ENCODE measurements at regions not wholly inside any gene's neighbourhood (a gene's known extent, or its start where the extent isn't known, plus 50 kb on each side); places are given as distances from the start of the nearest gene placed in this dataset.
A peak's percentile ranks its signal among the peaks of the same experiment; 100 is the strongest.
"Not testable (repeated sequence)": the region's sequence is repeated elsewhere in the genome, so short reads cannot be mapped to it uniquely, and the experiment has no call there.

DNA sequence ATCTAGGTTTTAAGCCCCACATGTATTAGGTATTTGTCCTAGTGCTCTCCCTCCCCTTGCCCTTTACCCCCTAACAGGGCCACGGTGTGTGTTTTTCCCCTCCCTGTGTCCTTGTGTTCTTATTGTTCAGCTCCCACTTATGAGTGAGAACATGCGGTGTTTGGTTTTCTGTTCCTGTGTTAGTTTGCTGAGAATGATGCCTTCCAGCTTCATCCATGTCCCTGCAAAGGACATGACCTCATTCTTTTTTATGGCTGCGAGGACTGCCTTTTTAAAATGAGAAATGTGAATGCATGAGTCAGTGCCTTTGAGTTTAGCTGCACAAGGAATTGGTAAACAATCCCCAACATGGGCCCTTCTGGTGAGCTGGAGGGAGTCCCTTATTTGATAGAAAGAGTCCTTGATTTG is 88.4 kb upstream of the EIF5 start:
- ATAC-seq (replicated peaks; ENCODE audit: extremely low read depth, poor library complexity, severe bottlenecking); H3K36me3 Mint-ChIP-seq (ENCODE audit: insufficient read depth); DNase-seq (ENCODE audit: low spot score in 2 of 2); H3K4me1 Mint-ChIP-seq; H3K9me3 Mint-ChIP-seq; H3K27ac Mint-ChIP-seq (ENCODE audit: low read depth); H3K4me3 Mint-ChIP-seq: not testable (repeated sequence)
- peaks cover 67% of the 10 kb centered on the region for H3K27me3 Mint-ChIP-seq

DNA sequence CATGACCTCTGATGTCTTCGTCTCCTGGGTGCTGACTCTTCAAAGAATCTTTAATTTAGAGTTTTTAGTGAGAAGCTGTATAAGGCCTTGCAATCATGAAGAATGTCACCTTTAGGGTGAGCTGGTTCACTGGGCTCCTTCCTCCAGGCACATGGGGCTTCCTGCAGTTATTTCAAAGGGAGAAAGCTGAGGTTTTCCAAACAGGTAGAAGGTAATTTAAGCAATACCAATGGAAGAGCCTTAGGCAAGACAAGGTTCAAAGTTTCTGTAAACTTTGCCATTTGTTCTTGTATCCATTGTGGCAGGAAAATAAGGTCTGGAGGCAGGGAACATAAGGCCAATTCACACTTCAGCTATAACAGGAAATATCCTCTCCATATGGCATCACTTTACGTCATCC is 88.0 kb upstream of the EIF5 start:
- Mint-ChIP-seq H3K27me3 (peaks cover 67% of the 10 kb centered on the region), H3K27ac (ENCODE audit: low read depth) (no peak overlapping the region)
- no peak for ATAC-seq (replicated peaks; ENCODE audit: extremely low read depth, poor library complexity, severe bottlenecking)

DNA sequence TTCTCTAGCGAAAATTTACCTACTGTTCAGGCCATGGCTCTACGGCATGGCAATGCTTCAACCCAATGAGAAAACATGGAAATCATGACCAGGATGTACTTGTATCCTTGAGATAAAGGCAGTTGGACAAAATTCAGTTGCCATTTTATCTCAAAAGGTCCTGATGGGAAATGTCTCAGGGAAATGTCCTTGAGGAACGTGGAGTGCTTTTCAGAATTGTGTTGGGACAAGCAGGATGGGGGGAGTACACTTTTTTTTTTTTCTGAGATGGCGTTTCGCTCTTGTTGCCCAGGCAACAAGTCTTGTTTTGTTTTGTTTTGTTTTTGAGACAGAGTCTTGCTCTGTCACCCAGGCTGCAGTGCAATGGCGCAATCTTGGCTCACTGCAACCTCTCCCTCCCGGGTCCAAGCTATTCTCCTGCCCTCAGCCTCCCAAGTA is 86.8 kb upstream of the EIF5 start:
- Mint-ChIP-seq H3K36me3 (ENCODE audit: insufficient read depth) (no peaks in the 10 kb centered on the region), H3K4me3 (no peak overlapping the region), H3K9me3 (no peaks in the 10 kb centered on the region), H3K27ac (ENCODE audit: low read depth) (no peak overlapping the region), H3K4me1 (no peaks in the 10 kb centered on the region), H3K27me3 (peaks cover 72% of the 10 kb centered on the region)
- DNase-seq (ENCODE audit: low spot score in 2 of 2): no peak
- no peak for ATAC-seq (replicated peaks; ENCODE audit: extremely low read depth, poor library complexity, severe bottlenecking)

More for the DNA sequence above, 88.0 kb upstream of the EIF5 start:
- Mint-ChIP-seq H3K9me3 (no peaks in the 10 kb centered on the region), H3K36me3 (ENCODE audit: insufficient read depth) (no peaks in the 10 kb centered on the region), H3K4me1 (no peaks in the 10 kb centered on the region), H3K4me3 (no peak overlapping the region)
- no peak for DNase-seq (ENCODE audit: low spot score in 2 of 2)

DNA sequence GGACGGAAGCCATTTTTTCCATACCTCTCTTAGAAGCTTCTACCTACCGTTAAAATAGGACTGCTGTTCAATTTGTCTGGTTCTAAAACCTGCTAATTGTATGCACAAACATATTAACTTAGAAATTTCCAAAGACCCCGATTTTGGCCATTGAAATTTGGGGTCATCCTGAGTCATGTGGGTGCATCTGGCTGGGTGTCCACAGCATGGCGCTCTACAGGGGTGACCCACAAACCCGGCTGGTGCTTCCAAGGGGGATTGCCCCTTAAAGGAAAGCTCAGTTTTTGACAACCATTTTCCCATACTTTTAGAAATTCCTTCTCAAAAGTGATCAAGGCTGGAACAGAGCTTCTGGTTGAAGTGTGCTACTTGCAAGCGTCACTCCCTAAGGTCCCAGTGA is 83.9 kb upstream of the EIF5 start:
- Mint-ChIP-seq H3K27ac (ENCODE audit: low read depth) (no peak overlapping the region), H3K36me3 (ENCODE audit: insufficient read depth) (no peaks in the 10 kb centered on the region), H3K9me3 (no peaks in the 10 kb centered on the region), H3K27me3 (peaks cover 64% of the 10 kb centered on the region), H3K4me1 (no peaks in the 10 kb centered on the region), H3K4me3 (no peak overlapping the region)
- no peak for ATAC-seq (replicated peaks; ENCODE audit: extremely low read depth, poor library complexity, severe bottlenecking)
- no peak for DNase-seq (ENCODE audit: low spot score in 2 of 2)

DNA sequence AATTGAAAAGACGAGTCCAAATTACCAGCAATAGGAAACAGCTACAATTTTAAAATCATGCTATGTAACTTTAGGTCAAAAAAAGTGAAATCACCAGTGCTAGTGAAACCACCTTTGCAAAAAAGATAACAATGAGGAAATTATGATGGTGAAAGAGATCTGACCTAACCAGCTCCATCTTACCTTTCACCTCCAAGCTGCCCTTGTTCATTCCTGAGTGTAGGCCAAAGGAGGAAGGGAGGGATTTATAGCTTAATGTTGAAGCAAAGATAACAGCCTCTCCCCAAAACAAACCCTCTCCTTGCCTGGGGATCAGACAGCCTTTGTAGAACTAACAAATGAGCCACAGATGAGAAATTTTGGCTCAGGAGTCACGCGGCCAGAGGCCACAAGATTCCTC is 83.2 kb upstream of the EIF5 start:
- H3K9me3 Mint-ChIP-seq: no peaks in the 10 kb centered on the region
- no peak for ATAC-seq (replicated peaks; ENCODE audit: extremely low read depth, poor library complexity, severe bottlenecking)
- H3K4me1 Mint-ChIP-seq: no peaks in the 10 kb centered on the region
- no peak overlapping the region for H3K4me3 Mint-ChIP-seq
- no peak for DNase-seq (ENCODE audit: low spot score in 2 of 2)
- no peak overlapping the region for H3K27ac Mint-ChIP-seq (ENCODE audit: low read depth)
- no peaks in the 10 kb centered on the region for H3K36me3 Mint-ChIP-seq (ENCODE audit: insufficient read depth)
- peaks cover 58% of the 10 kb centered on the region for H3K27me3 Mint-ChIP-seq

DNA sequence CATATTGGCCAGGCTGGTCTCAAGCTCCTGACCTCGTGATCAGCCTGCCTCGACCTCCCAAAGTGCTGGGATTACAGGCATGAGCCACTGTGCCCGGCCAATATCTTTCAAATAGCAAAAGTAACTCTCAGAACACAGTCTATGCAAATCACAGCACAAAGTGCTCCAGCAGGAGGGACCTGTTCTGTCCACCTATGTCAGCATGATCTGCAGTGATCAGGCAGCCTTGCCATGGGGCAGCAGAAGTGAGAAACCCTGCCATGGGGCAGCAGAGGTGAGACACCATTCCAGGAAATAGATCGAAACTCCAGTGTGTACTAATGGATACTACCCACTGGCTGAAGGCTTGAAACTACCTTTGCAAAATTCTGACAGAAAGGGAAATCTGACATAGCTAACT is 78.5 kb upstream of the EIF5 start:
- DNase-seq (ENCODE audit: low spot score in 2 of 2): no peak
- peaks cover 3% of the 10 kb centered on the region for H3K4me1 Mint-ChIP-seq
- ATAC-seq (replicated peaks; ENCODE audit: extremely low read depth, poor library complexity, severe bottlenecking): no peak
- H3K4me3 Mint-ChIP-seq: no peak overlapping the region
- H3K36me3 Mint-ChIP-seq (ENCODE audit: insufficient read depth): no peaks in the 10 kb centered on the region
- H3K27ac Mint-ChIP-seq (ENCODE audit: low read depth): no peak overlapping the region
- H3K27me3 Mint-ChIP-seq: peaks cover 36% of the 10 kb centered on the region
- H3K9me3 Mint-ChIP-seq: no peaks in the 10 kb centered on the region

DNA sequence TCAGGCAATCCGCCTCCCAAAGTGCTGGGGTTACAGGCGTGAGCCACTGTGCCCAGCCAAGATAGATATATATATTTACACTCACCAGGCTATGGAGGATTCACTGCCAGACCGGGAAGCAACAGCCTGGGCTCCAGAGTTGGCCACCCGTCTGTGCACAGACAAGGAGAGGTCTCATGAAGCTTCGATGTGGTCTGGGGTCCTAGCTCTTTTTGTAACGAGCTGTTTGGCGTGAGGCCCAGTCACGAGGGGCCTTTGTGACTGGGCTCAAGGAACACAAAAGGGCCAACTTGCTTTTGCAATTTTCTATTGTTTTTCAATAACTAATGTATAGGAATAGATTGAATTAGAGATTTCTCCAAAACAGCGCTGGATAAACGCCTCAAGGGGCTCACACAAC is 77.6 kb upstream of the EIF5 start:
- ATAC-seq (replicated peaks; ENCODE audit: extremely low read depth, poor library complexity, severe bottlenecking) (no peak), DNase-seq (ENCODE audit: low spot score in 2 of 2) (no peak)
- Mint-ChIP-seq H3K27ac (ENCODE audit: low read depth) (no peak overlapping the region), H3K27me3 (peaks cover 42% of the 10 kb centered on the region), H3K4me1 (peaks cover 6% of the 10 kb centered on the region), H3K36me3 (ENCODE audit: insufficient read depth) (no peaks in the 10 kb centered on the region), H3K4me3 (no peak overlapping the region), H3K9me3 (no peaks in the 10 kb centered on the region)

DNA sequence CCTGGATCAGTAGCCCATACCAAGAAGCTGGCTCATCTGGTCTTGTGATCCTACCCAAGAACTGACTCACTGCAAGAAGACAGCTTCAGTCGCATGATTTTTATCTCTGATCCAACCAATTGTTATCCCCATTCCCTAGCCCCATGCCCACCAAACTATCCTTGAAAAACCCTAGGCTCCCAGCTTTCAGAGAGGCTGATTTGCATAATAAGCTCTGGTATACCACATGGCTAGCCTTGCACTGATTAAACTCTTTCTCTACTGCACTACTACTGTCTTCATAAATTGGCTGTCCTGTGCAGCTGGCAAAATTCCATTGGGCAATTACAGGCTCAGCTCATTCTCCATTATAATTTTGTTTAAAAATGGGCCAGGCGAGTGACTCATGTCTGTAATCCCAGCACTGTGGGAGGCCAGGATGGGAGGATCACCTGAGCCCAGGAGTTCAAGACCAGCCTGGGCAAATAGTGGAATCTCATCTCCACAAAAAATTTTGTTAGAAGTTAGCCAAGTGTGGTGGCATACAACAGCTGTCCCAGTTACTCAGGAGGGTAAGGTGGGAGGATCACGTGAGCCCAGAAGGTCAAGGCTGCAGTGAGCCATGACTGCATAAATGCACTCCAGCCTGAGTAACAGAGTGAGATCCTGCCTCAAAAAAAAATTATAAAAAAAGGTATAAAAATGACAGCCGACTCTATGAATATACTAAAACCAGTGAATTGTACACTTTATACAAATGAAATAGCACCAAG is 76.7 kb upstream of the EIF5 start:
- Mint-ChIP-seq H3K4me1 (peaks cover 6% of the 10 kb centered on the region), H3K27me3 (peaks cover 41% of the 10 kb centered on the region), H3K36me3 (ENCODE audit: insufficient read depth) (no peaks in the 10 kb centered on the region), H3K9me3 (no peaks in the 10 kb centered on the region), H3K4me3 (no peak overlapping the region), H3K27ac (ENCODE audit: low read depth) (no peak overlapping the region)
- ATAC-seq (replicated peaks; ENCODE audit: extremely low read depth, poor library complexity, severe bottlenecking) (no peak), DNase-seq (ENCODE audit: low spot score in 2 of 2) (no peak)

DNA sequence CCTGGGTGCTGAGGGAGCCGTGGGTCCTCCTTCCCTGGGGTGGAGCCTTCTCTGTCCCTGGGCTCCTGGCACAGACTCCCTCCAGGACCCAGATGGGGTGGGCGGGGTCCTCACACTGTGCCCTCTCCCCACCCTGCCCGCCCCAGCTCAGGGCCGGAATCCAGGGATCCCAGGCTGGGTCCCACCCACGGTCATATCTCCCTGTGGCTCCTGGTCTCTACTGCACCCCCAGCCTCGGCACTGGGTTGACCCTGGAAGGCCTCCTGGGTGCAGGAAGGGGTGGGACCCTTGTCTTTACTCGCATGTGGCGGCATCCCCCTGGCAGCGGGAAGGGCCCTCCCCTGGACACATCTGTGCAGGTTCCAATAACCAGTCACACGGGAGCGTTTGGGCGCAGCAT is 75.8 kb upstream of the EIF5 start:
- Mint-ChIP-seq H3K27ac (ENCODE audit: low read depth) (no peak overlapping the region), H3K27me3 (peaks cover 40% of the 10 kb centered on the region), H3K4me3 (no peak overlapping the region), H3K9me3 (no peaks in the 10 kb centered on the region), H3K4me1 (peaks cover 6% of the 10 kb centered on the region), H3K36me3 (ENCODE audit: insufficient read depth) (no peaks in the 10 kb centered on the region)
- ATAC-seq (replicated peaks; ENCODE audit: extremely low read depth, poor library complexity, severe bottlenecking) (no peak), DNase-seq (ENCODE audit: low spot score in 2 of 2) (no peak)

DNA sequence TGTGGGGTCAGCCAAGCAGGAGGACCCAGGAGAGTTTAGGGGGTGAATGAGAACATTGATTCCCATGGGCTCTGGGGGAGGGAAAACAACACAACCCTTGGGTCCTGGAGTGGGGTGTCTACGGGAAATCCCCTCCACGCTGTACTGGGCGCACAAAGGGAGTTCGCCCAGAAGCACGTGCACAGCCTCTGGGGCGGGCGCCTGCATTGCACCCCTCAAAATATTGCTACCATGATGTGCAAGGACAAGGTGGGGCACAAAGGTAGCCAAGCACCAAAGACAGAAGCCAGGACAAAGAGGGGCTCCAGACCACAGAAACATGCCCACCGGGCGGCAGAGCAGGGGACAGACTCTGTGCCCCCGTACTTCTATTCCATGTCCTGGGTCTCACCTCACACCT is 74.9 kb upstream of the EIF5 start:
- no peak for ATAC-seq (replicated peaks; ENCODE audit: extremely low read depth, poor library complexity, severe bottlenecking)
- Mint-ChIP-seq H3K4me1 (peaks cover 6% of the 10 kb centered on the region), H3K36me3 (ENCODE audit: insufficient read depth) (no peaks in the 10 kb centered on the region), H3K4me3 (no peak overlapping the region), H3K27me3 (peaks cover 46% of the 10 kb centered on the region), H3K9me3 (no peaks in the 10 kb centered on the region), H3K27ac (ENCODE audit: low read depth) (no peak overlapping the region)
- no peak for DNase-seq (ENCODE audit: low spot score in 2 of 2)

DNA sequence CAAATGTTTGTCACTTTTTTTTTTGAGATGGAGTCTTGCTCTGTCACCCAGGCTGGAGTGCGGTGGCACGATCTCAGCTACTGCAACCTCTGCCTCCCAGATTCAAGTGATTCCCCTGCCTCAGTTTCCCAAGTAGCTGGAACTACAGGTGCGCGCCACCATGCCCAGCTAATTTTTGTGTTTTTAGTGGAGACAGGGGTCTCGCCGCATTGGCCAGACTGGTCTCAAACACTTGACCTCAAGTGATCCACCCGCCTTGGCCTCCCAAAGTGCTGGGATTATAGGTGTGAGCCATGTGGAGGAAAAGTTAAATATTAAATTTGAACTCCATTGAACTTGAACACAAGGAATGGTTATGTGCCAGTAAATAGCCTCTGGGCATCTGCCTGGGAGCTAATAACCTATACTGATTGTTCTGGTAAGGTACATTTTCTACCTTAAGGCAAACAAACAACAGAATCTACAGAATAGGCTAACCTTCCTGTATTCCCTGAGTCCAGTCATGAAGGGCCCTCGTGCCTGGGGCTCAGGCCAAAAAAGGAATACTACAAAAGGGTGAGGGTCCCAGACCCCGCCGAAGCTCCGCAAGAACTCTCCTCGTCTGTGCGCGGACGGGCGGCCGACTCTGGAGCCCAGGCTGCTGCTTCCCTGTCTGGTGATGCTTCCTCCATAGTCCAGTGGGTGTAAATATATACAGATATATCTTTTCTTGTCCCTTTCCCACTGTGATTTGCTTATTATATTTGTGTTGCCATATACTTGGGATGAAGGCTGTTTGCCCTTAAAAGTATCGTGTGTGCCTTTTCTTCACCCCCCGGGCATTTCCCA is 74.0 kb upstream of the EIF5 start:
- DNase-seq (ENCODE audit: low spot score in 2 of 2): no peak
- H3K27me3 Mint-ChIP-seq: peaks cover 54% of the 10 kb centered on the region
- no peak for ATAC-seq (replicated peaks; ENCODE audit: extremely low read depth, poor library complexity, severe bottlenecking)
- H3K4me1 Mint-ChIP-seq: peaks cover 6% of the 10 kb centered on the region
- peak overlapping the region; percentile 44 for H3K27ac Mint-ChIP-seq (ENCODE audit: low read depth)
- H3K36me3 Mint-ChIP-seq (ENCODE audit: insufficient read depth): no peaks in the 10 kb centered on the region
- no peaks in the 10 kb centered on the region for H3K9me3 Mint-ChIP-seq
- peak overlapping the region; percentile 39 for H3K4me3 Mint-ChIP-seq

DNA sequence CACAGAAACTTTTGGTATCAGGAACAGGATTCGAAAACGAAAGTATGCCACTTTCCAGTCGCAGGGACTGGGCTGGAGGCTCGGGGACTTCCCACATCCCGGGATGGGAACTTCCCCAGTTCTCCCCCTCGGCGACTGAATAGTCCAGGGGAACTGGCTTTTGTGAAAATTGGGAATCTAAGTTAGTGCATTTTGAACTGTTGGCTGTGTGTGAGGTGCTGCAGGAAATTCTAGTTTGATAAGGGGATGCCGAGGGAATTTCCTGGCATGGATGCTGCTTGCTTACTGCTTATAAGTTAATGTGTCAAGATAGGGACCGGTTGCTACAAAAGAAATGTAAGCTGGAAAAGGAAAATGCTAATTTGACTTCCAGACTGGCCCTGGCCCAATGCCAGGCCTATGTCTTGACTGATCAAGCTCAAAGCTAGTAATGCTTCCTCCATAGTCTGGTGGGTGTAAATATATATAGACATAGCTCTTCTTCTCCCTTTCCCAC is 73.4 kb upstream of the EIF5 start:
- H3K4me3 Mint-ChIP-seq: peak overlapping the region; percentile 39
- no peaks in the 10 kb centered on the region for H3K36me3 Mint-ChIP-seq (ENCODE audit: insufficient read depth)
- ATAC-seq (replicated peaks; ENCODE audit: extremely low read depth, poor library complexity, severe bottlenecking) (no peak), DNase-seq (ENCODE audit: low spot score in 2 of 2) (no peak)
- H3K9me3 Mint-ChIP-seq: no peaks in the 10 kb centered on the region
- peak overlapping the region; percentile 44 for H3K27ac Mint-ChIP-seq (ENCODE audit: low read depth)
- H3K27me3 Mint-ChIP-seq: peaks cover 61% of the 10 kb centered on the region
- H3K4me1 Mint-ChIP-seq: peaks cover 6% of the 10 kb centered on the region

All from central memory CD8-positive, alpha-beta T cell (primary cell).